HG02763 (cell line): ENCODE measurements at regions not wholly inside any gene's neighbourhood (a gene's known extent, or its start where the extent isn't known, plus 50 kb on each side); places are given as distances from the start of the nearest gene placed in this dataset.
"Not testable (repeated sequence)": the region's sequence is repeated elsewhere in the genome, so short reads cannot be mapped to it uniquely, and the experiment has no call there.

Source experiments
- ATAC-seq: cut with Tn5 transposase; IDR thresholded peaks from one replicate; pipeline ENCODE4 v1.9.1; 2021; ENCODE audit warnings: mild to moderate bottlenecking, moderate library complexity; ENCODE audit not compliant: unreplicated experiment

GRCh38 chr16:22651111-22651817, 140.6 kb downstream of the NPIPB5 start:
- ATAC-seq: not testable (repeated sequence)

GRCh38 chr16:22652463-22652845, 141.8 kb downstream of the NPIPB5 start:
- no peak for ATAC-seq

GRCh38 chr16:22653876-22654275, 143.2 kb downstream of the NPIPB5 start:
- no peak for ATAC-seq

GRCh38 chr16:22656573-22656972, 145.9 kb downstream of the NPIPB5 start:
- ATAC-seq: not testable (repeated sequence)

GRCh38 chr16:22659933-22660332, 149.2 kb downstream of the NPIPB5 start:
- ATAC-seq: no peak

GRCh38 chr16:22660441-22661160, 149.9 kb downstream of the NPIPB5 start:
- ATAC-seq: no peak

GRCh38 chr16:22661161-22661647, 150.5 kb downstream of the NPIPB5 start:
- no peak for ATAC-seq

- ATAC-seq: not testable (repeated sequence)
Measured at GRCh38 chr16:22662958-22663357, 151.0 kb upstream of the HS3ST2 start.

- ATAC-seq: no peak
Measured at GRCh38 chr16:22663389-22664064, 150.4 kb upstream of the HS3ST2 start.

GRCh38 chr16:22664132-22664531, 149.8 kb upstream of the HS3ST2 start:
- ATAC-seq: no peak

GRCh38 chr16:22664561-22664997, 149.4 kb upstream of the HS3ST2 start:
- no peak for ATAC-seq

GRCh38 chr16:22665048-22665797, 148.7 kb upstream of the HS3ST2 start:
- no peak for ATAC-seq

- no peak for ATAC-seq
Measured at GRCh38 chr16:22665803-22666202, 148.2 kb upstream of the HS3ST2 start.

GRCh38 chr16:22668318-22668717, 145.6 kb upstream of the HS3ST2 start:
- no peak for ATAC-seq

- ATAC-seq: no peak
Measured at GRCh38 chr16:22670044-22670536, 143.9 kb upstream of the HS3ST2 start.

- no peak for ATAC-seq
Measured at GRCh38 chr16:22670551-22671041, 143.4 kb upstream of the HS3ST2 start.

- ATAC-seq: no peak
Measured at GRCh38 chr16:22671301-22672076, 142.5 kb upstream of the HS3ST2 start.

- no peak for ATAC-seq
Measured at GRCh38 chr16:22672830-22673210, 141.1 kb upstream of the HS3ST2 start.

GRCh38 chr16:22673421-22673831, 140.5 kb upstream of the HS3ST2 start:
- no peak for ATAC-seq

- no peak for ATAC-seq
Measured at GRCh38 chr16:22674832-22675191, 139.2 kb upstream of the HS3ST2 start.
